ENCODE measurements at regions not wholly inside any gene's neighbourhood (a gene's known extent, or its start where the extent isn't known, plus 50 kb on each side); places are given as distances from the start of the nearest gene placed in this dataset.

GRCh38 chr4:187357045-187357643, 633.5 kb upstream of the FAT1 start:
- H3K27me3 Mint-ChIP-seq, result no peaks in the 10 kb centered on the region
- H3K27ac ChIP-seq (ENCODE audit: low read depth in 1 of 2, low read length in 2 of 2), result no peak overlapping the region
- peaks cover 13% of the 10 kb centered on the region for H3K9me3 Mint-ChIP-seq
- no peaks in the 10 kb centered on the region for H3K36me3 ChIP-seq (ENCODE audit: insufficient read depth, low read length)
- DNase-seq (no peak), ATAC-seq (ENCODE audit: poor library complexity) (no peak)
- ChIA-PET POLR2A (no interaction called here), CTCF (no interaction called here)
- no peaks in the 10 kb centered on the region for H3K4me1 ChIP-seq (ENCODE audit: insufficient read depth, low read length)
- intact Hi-C loops (cut with DNase I, micrococcal nuclease), result no loop called here
- H3K27ac Mint-ChIP-seq, result no peak overlapping the region
- no peaks in the 10 kb centered on the region for H3K36me3 Mint-ChIP-seq (ENCODE audit: low read depth)
- H3K9me3 ChIP-seq (ENCODE audit: control insufficient read depth in 1 of 2, insufficient read depth in 1 of 2, low read length in 2 of 2), result peaks cover 0 to 13% of the 10 kb centered on the region in 2 experiments
- H3K27me3 ChIP-seq (ENCODE audit: control insufficient read depth in 1 of 2, insufficient read depth in 2 of 2, low read length in 2 of 2), result no peaks in the 10 kb centered on the region
- no peak overlapping the region for H3K4me3 Mint-ChIP-seq
- no peaks in the 10 kb centered on the region for H3K4me1 Mint-ChIP-seq (ENCODE audit: low read depth)
- TF ChIP-seq, protein P1, sequence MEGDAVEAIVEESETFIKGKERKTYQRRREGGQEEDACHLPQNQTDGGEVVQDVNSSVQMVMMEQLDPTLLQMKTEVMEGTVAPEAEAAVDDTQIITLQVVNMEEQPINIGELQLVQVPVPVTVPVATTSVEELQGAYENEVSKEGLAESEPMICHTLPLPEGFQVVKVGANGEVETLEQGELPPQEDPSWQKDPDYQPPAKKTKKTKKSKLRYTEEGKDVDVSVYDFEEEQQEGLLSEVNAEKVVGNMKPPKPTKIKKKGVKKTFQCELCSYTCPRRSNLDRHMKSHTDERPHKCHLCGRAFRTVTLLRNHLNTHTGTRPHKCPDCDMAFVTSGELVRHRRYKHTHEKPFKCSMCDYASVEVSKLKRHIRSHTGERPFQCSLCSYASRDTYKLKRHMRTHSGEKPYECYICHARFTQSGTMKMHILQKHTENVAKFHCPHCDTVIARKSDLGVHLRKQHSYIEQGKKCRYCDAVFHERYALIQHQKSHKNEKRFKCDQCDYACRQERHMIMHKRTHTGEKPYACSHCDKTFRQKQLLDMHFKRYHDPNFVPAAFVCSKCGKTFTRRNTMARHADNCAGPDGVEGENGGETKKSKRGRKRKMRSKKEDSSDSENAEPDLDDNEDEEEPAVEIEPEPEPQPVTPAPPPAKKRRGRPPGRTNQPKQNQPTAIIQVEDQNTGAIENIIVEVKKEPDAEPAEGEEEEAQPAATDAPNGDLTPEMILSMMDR (IDR thresholded peaks at IDR 0.05), result no peak
- no peak overlapping the region for H3K4me3 ChIP-seq (ENCODE audit: low read length)

- Mint-ChIP-seq H3K9me3 (peaks cover 13% of the 10 kb centered on the region), H3K27me3 (no peaks in the 10 kb centered on the region), H3K4me3 (no peak overlapping the region), H3K36me3 (ENCODE audit: low read depth) (no peaks in the 10 kb centered on the region), H3K4me1 (ENCODE audit: low read depth) (no peaks in the 10 kb centered on the region), H3K27ac (no peak overlapping the region)
- DNase-seq, result no peak
- intact Hi-C loops (cut with DNase I, micrococcal nuclease), result no loop called here
- no peaks in the 10 kb centered on the region for H3K27me3 ChIP-seq (ENCODE audit: control insufficient read depth in 1 of 2, insufficient read depth in 2 of 2, low read length in 2 of 2)
- no peaks in the 10 kb centered on the region for H3K4me1 ChIP-seq (ENCODE audit: insufficient read depth, low read length)
- no peak overlapping the region for H3K27ac ChIP-seq (ENCODE audit: low read depth in 1 of 2, low read length in 2 of 2)
- ChIA-PET CTCF (no interaction called here), POLR2A (no interaction called here)
- TF ChIP-seq, protein P1 (IDR thresholded peaks at IDR 0.05), result no peak
- no peak for ATAC-seq (ENCODE audit: poor library complexity)
- H3K36me3 ChIP-seq (ENCODE audit: insufficient read depth, low read length), result no peaks in the 10 kb centered on the region
- H3K4me3 ChIP-seq (ENCODE audit: low read length), result no peak overlapping the region
- peaks cover 0 to 15% of the 10 kb centered on the region in 2 experiments for H3K9me3 ChIP-seq (ENCODE audit: control insufficient read depth in 1 of 2, insufficient read depth in 1 of 2, low read length in 2 of 2)
Measured at GRCh38 chr4:187357821-187358220, 634.2 kb upstream of the FAT1 start.

DNA sequence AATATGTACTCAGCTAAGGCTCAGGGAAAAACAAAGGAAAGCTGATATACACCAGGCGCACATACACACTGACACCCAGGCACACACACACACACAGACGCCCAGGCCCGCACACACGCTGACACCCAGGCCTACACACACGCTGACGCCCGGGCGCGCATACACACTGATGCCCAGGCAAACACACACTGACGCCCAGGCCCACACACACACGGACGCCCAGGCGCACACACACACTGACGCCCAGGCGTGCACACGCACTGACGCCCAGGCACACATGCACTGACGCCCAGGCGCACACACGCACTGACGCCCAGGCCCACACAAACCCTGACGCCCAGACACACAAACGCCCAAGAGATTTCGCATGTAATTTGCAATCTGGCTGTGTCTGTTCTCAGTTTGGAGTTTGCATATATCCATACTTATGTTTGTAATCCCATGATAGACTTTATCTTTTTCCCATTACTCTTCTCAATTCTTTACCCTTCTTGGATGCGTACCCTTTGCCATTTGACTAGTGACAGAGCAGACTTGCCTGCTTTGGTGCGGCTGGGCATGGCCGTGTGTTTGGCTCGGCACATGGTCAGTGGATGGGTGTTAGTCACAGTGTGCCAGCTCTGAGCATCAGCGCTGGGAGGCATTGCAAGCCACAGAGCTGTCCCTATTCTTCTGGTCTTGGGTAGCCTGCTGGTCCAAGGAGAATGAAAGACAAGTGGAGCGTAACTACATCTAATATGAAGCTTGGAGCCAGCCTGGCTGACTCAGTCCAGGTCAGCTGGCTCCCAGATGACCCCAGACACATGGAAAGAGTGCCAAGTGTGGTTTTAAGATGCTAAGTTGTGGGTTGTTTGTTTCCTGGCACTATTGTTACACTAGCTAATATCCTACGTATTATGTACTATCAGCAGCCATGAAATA, 632.4 kb upstream of the ZFP42 start:
- Mint-ChIP-seq H3K9me3 (peaks cover 12% of the 10 kb centered on the region), H3K4me1 (ENCODE audit: low read depth) (no peaks in the 10 kb centered on the region), H3K36me3 (ENCODE audit: low read depth) (no peaks in the 10 kb centered on the region), H3K27me3 (no peaks in the 10 kb centered on the region), H3K4me3 (no peak overlapping the region), H3K27ac (no peak overlapping the region)
- H3K9me3 ChIP-seq (ENCODE audit: control insufficient read depth in 1 of 2, insufficient read depth in 1 of 2, low read length in 2 of 2), result peaks cover 0 to 26% of the 10 kb centered on the region in 2 experiments
- no peak overlapping the region for H3K4me3 ChIP-seq (ENCODE audit: low read length)
- TF ChIP-seq, protein P1 (IDR thresholded peaks at IDR 0.05), result no peak
- no peak for DNase-seq
- H3K4me1 ChIP-seq (ENCODE audit: insufficient read depth, low read length), result no peaks in the 10 kb centered on the region
- no peaks in the 10 kb centered on the region for H3K27me3 ChIP-seq (ENCODE audit: control insufficient read depth in 1 of 2, insufficient read depth in 2 of 2, low read length in 2 of 2)
- no peak for ATAC-seq (ENCODE audit: poor library complexity)
- H3K36me3 ChIP-seq (ENCODE audit: insufficient read depth, low read length), result no peaks in the 10 kb centered on the region
- H3K27ac ChIP-seq (ENCODE audit: low read depth in 1 of 2, low read length in 2 of 2), result no peak overlapping the region
- intact Hi-C loops (cut with DNase I, micrococcal nuclease), result no loop called here
- ChIA-PET POLR2A (no interaction called here), CTCF (no interaction called here)
